Adrenal gland (tissue), 5 donors: ENCODE measurements at regions not wholly inside any gene's neighbourhood (a gene's known extent, or its start where the extent isn't known, plus 50 kb on each side); places are given as distances from the start of the nearest gene placed in this dataset.

Source experiments
- POLR2A ChIP-seq, 2 donors: fragments of 450-650 bp; IDR thresholded peaks; one replicate each; pipeline ENCODE4 v1.6.1; 2017; ENCODE audit warnings: antibody characterized with exemption in 2 of 2, mild to moderate bottlenecking in 2 of 2, moderate library complexity in 1 of 2
- TF ChIP-seq, protein P1 (sequence below), 6 experiments: fragments of 450-650 bp in 4 of 6; fragments of 200-600 bp in 2 of 6; sonication (generic) in 1 of 6; IDR thresholded peaks; 1 replicate in 5 of 6; 2 replicates in 1 of 6; pipeline versions ENCODE4 v1.5.1 to v1.8.0; 2016 to 2021; ENCODE audit warnings: antibody characterized with exemption in 6 of 6, mild to moderate bottlenecking in 2 of 6, moderate library complexity in 1 of 6
- donor health status: DM: no; HTN: no; CAD: no.

DNA sequence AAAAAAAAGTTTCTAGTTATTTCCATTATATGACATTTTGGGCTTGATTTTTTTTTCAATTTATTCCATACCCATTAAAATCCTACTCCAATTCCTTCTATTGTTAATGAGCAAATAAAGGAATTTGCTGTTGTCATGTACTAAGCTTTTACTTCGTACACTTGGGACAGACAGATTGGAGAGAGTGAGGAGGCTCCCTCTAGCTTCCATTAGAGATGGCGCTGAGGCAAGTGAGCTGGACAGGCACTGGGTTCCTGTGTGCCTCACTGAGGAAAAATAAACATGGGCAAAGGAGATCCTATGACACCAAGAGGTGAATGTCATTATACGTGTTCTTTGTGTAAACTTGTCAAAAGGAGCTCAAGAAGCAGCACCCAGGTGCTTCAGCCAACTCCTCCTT, 441.1 kb upstream of the MDFIC2 start:
- TF ChIP-seq, protein P1, sequence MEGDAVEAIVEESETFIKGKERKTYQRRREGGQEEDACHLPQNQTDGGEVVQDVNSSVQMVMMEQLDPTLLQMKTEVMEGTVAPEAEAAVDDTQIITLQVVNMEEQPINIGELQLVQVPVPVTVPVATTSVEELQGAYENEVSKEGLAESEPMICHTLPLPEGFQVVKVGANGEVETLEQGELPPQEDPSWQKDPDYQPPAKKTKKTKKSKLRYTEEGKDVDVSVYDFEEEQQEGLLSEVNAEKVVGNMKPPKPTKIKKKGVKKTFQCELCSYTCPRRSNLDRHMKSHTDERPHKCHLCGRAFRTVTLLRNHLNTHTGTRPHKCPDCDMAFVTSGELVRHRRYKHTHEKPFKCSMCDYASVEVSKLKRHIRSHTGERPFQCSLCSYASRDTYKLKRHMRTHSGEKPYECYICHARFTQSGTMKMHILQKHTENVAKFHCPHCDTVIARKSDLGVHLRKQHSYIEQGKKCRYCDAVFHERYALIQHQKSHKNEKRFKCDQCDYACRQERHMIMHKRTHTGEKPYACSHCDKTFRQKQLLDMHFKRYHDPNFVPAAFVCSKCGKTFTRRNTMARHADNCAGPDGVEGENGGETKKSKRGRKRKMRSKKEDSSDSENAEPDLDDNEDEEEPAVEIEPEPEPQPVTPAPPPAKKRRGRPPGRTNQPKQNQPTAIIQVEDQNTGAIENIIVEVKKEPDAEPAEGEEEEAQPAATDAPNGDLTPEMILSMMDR (IDR thresholded peaks at IDR 0.05) = no peak
- no peak for TF ChIP-seq POLR2A (IDR thresholded peaks at IDR 0.05)
